DND-41 (cell line): ENCODE measurements at regions not wholly inside any gene's neighbourhood (a gene's known extent, or its start where the extent isn't known, plus 50 kb on each side); places are given as distances from the start of the nearest gene placed in this dataset.

Experiments used
- CTCF ChIP-seq: IDR thresholded peaks from 2 replicates; pipeline ENCODE4 v1.5.1; 2012; ENCODE audit warnings: borderline replicate concordance, low read length, moderate library complexity, mild to moderate bottlenecking; ENCODE audit not compliant: poor library complexity, severe bottlenecking; ENCODE audit errors: extremely low read depth
- EZH2 ChIP-seq: IDR thresholded peaks from 3 replicates; pipeline ENCODE4 v1.6.1; 2012; ENCODE audit warnings: borderline replicate concordance, low read depth, mild to moderate bottlenecking, moderate library complexity, low read length, inconsistent platforms; ENCODE audit not compliant: severe bottlenecking

- TF ChIP-seq CTCF (no peak), EZH2 (no peak)
Measured at GRCh38 chr10:6637053-6637452, 57.0 kb upstream of the PRKCQ start.
